Loucy (cell line): ENCODE measurements at regions not wholly inside any gene's neighbourhood (a gene's known extent, or its start where the extent isn't known, plus 50 kb on each side); places are given as distances from the start of the nearest gene placed in this dataset.

Experiments used
- H2AFZ ChIP-seq: fragments of 200-600 bp; sonication (generic); 2 replicates; pipeline ENCODE4 v1.6.0; 2016; ENCODE audit warnings: antibody characterized with exemption, mild to moderate bottlenecking, low read length, moderate library complexity
- H3F3A ChIP-seq: fragments of 200-600 bp; 2 replicates; pipeline ENCODE4 v1.6.0; 2016; ENCODE audit warnings: antibody characterized with exemption, low read depth, mild to moderate bottlenecking
- H3K27me3 ChIP-seq: fragments of 200-600 bp; sonication (generic); 2 replicates; pipeline ENCODE4 v1.6.1; 2014; ENCODE audit warnings: low read length, mild to moderate bottlenecking; ENCODE audit not compliant: insufficient read depth, poor library complexity, severe bottlenecking
- H3K36me3 ChIP-seq: fragments of 200-600 bp; sonication (generic); 2 replicates; pipeline ENCODE4 v1.6.1; 2016; ENCODE audit warnings: low read length; ENCODE audit not compliant: insufficient read depth
- H3K4me1 ChIP-seq: fragments of 200-600 bp; sonication (generic); 2 replicates; pipeline ENCODE4 v1.5.1; 2014; ENCODE audit warnings: low read length, mild to moderate bottlenecking; ENCODE audit not compliant: insufficient read depth, poor library complexity, severe bottlenecking
- H3K4me2 ChIP-seq: fragments of 200-600 bp; sonication (generic); 2 replicates; pipeline ENCODE4 v1.6.0; 2014; ENCODE audit warnings: antibody characterized with exemption, low read length, low read depth, mild to moderate bottlenecking; ENCODE audit not compliant: poor library complexity, severe bottlenecking
- H3K4me3 ChIP-seq: fragments of 200-600 bp; sonication (generic); 2 replicates; pipeline ENCODE4 v1.5.1; 2014; ENCODE audit warnings: low read length, mild to moderate bottlenecking, mixed read lengths; ENCODE audit not compliant: poor library complexity, severe bottlenecking
- H3K79me2 ChIP-seq: fragments of 200-600 bp; sonication (generic); 2 replicates; pipeline ENCODE4 v1.6.1; 2014; ENCODE audit warnings: low read length; ENCODE audit not compliant: insufficient read depth
- H3K9ac ChIP-seq: fragments of 200-600 bp; sonication (generic); 2 replicates; pipeline ENCODE4 v1.6.0; 2014; ENCODE audit warnings: mild to moderate bottlenecking, low read depth, low read length, moderate library complexity; ENCODE audit not compliant: poor library complexity, severe bottlenecking
- H3K9me2 ChIP-seq: fragments of 200-600 bp; sonication (generic); replicated peaks from 2 replicates; pipeline ENCODE4 v1.6.1; 2016; ENCODE audit warnings: low read depth, low read length, mixed read lengths
- H3K9me3 ChIP-seq: fragments of 200-600 bp; sonication (generic); 2 replicates; pipeline ENCODE4 v1.6.1; 2014; ENCODE audit warnings: mild to moderate bottlenecking, antibody characterized with exemption, low read length, low read depth; ENCODE audit not compliant: insufficient read depth
- H4K20me1 ChIP-seq: fragments of 200-600 bp; sonication (generic); 2 replicates; pipeline ENCODE4 v1.6.0; 2014; ENCODE audit warnings: antibody characterized with exemption, low read length, mild to moderate bottlenecking; ENCODE audit not compliant: insufficient read depth, poor library complexity, severe bottlenecking
- CTCF ChIP-seq: fragments of 200-600 bp; sonication (generic); conservative IDR thresholded peaks from 2 replicates; pipeline ENCODE4 v1.5.1; 2014; ENCODE audit warnings: mild to moderate bottlenecking, antibody characterized with exemption, low read length
- EZH2phosphoT487 ChIP-seq: fragments of 200-600 bp; IDR thresholded peaks from 2 replicates; pipeline ENCODE4 v1.6.1; 2018; ENCODE audit warnings: antibody characterized with exemption, mild to moderate bottlenecking, moderate library complexity, borderline replicate concordance

GRCh38 chr15:20646529-20647142 lies 105.0 kb upstream of the GOLGA6L6 start:
- H3K4me3 ChIP-seq, result no peak overlapping the region
- 0 out of 2 replicates have a peak, but pooled peaks cover 3% of the 10 kb centered on the region for H3F3A ChIP-seq
- no peaks in the 10 kb centered on the region for H3K27me3 ChIP-seq
- H4K20me1 ChIP-seq, result no peaks in the 10 kb centered on the region
- peaks cover 15% of the 10 kb centered on the region for H3K4me1 ChIP-seq
- TF ChIP-seq CTCF (no peak), EZH2phosphoT487 (no peak)
- H3K36me3 ChIP-seq, result no peaks in the 10 kb centered on the region
- peak overlapping the region; percentile 79 for H2AFZ ChIP-seq
- no peaks in the 10 kb centered on the region for H3K9me2 ChIP-seq
- peak overlapping the region; percentile 1 for H3K9ac ChIP-seq
- peak overlapping the region; percentile 51 for H3K4me2 ChIP-seq
- H3K9me3 ChIP-seq, result no peaks in the 10 kb centered on the region
- H3K79me2 ChIP-seq, result no peaks in the 10 kb centered on the region

GRCh38 chr15:20645956-20646355 lies 104.4 kb upstream of the GOLGA6L6 start:
- TF ChIP-seq CTCF (no peak), EZH2phosphoT487 (no peak)
- peak overlapping the region; percentile 79 for H2AFZ ChIP-seq
- peak overlapping the region; percentile 51 for H3K4me2 ChIP-seq
- peak overlapping the region; percentile 1 for H3K9ac ChIP-seq
- peak overlapping the region; percentile 22 for H3K4me3 ChIP-seq
- H3K9me2 ChIP-seq, result no peaks in the 10 kb centered on the region
- 0 out of 2 replicates have a peak, but pooled peaks cover 3% of the 10 kb centered on the region for H3F3A ChIP-seq
- no peaks in the 10 kb centered on the region for H4K20me1 ChIP-seq
- H3K36me3 ChIP-seq, result no peaks in the 10 kb centered on the region
- H3K79me2 ChIP-seq, result no peaks in the 10 kb centered on the region
- peaks cover 15% of the 10 kb centered on the region for H3K4me1 ChIP-seq
- no peaks in the 10 kb centered on the region for H3K9me3 ChIP-seq
- no peaks in the 10 kb centered on the region for H3K27me3 ChIP-seq

GRCh38 chr15:20644896-20645295 lies 103.3 kb upstream of the GOLGA6L6 start:
- Histone ChIP-seq H3K9me3 (no peaks in the 10 kb centered on the region), H3K4me1 (peaks cover 15% of the 10 kb centered on the region), H3K4me3 (no peak overlapping the region), H3F3A (0 out of 2 replicates have a peak, but pooled peaks cover 3% of the 10 kb centered on the region), H3K9ac (no peak overlapping the region), H3K79me2 (no peaks in the 10 kb centered on the region), H3K27me3 (no peaks in the 10 kb centered on the region), H3K4me2 (no peak overlapping the region), H4K20me1 (no peaks in the 10 kb centered on the region), H2AFZ (no peak overlapping the region), H3K9me2 (no peaks in the 10 kb centered on the region), H3K36me3 (no peaks in the 10 kb centered on the region)
- no peak for TF ChIP-seq CTCF
